RWPE1 (cell line): ENCODE measurements at regions not wholly inside any gene's neighbourhood (a gene's known extent, or its start where the extent isn't known, plus 50 kb on each side); places are given as distances from the start of the nearest gene placed in this dataset.
"Not testable (repeated sequence)": the region's sequence is repeated elsewhere in the genome, so short reads cannot be mapped to it uniquely, and the experiment has no call there.

Experiments
- CTCF ChIA-PET: fragments of 350-600 bp; sonication (Branson Sonifier 250); formaldehyde crosslinking; extraction: SDS; loops from one replicate; lab custom pipeline; 2021; lab: Yijun Ruan, JAX
- POLR2A ChIA-PET: fragments of 400-600 bp; formaldehyde crosslinking; extraction: SDS; loops from one replicate; lab custom pipeline; 2020; ENCODE audit warnings: antibody characterized with exemption; ENCODE audit not compliant: low non-redundant PET; lab: Yijun Ruan, JAX
- DNase-seq: peaks from one replicate; pipeline ENCODE4 v3.0.0; 2012; ENCODE audit warnings: low spot score
- H3K27ac ChIP-seq: fragments of 450-650 bp; 2 replicates; pipeline ENCODE4 v1.5.1; 2017
- CTCF ChIP-seq: fragments of 450-650 bp; conservative IDR thresholded peaks from 2 replicates; pipeline ENCODE4 v1.5.1; 2017; ENCODE audit warnings: low read depth, mild to moderate bottlenecking

GRCh38 chr2:192536922-192537624, 342.3 kb upstream of the TMEFF2 start:
- POLR2A ChIA-PET = no interaction called here
- CTCF ChIA-PET = no interaction called here
- no peak for DNase-seq
- H3K27ac ChIP-seq = no peak overlapping the region
- TF ChIP-seq CTCF = no peak

- no peak for TF ChIP-seq CTCF
- H3K27ac ChIP-seq = no peak overlapping the region
- ChIA-PET CTCF (no interaction called here), POLR2A (no interaction called here)
- no peak for DNase-seq
Observed at GRCh38 chr2:192535956-192536921, 341.5 kb upstream of the TMEFF2 start.

- DNase-seq = no peak
- CTCF ChIA-PET = no interaction called here
- no peak overlapping the region for H3K27ac ChIP-seq
- TF ChIP-seq CTCF = no peak
- POLR2A ChIA-PET = no interaction called here
Observed at GRCh38 chr2:192534072-192534471, 339.3 kb upstream of the TMEFF2 start.

- CTCF ChIA-PET, H3K27ac ChIP-seq, DNase-seq, POLR2A ChIA-PET: not testable (repeated sequence)
Observed at GRCh38 chr2:192524642-192525251, 330.0 kb upstream of the TMEFF2 start.

- DNase-seq, H3K27ac ChIP-seq, CTCF ChIA-PET, POLR2A ChIA-PET: not testable (repeated sequence)
Observed at GRCh38 chr2:192524214-192524613, 329.5 kb upstream of the TMEFF2 start.

GRCh38 chr2:192515937-192516336, 321.2 kb upstream of the TMEFF2 start:
- no peak overlapping the region for H3K27ac ChIP-seq
- no peak for TF ChIP-seq CTCF
- no peak for DNase-seq
- POLR2A ChIA-PET = no interaction called here
- CTCF ChIA-PET = no interaction called here

GRCh38 chr2:192513575-192513974, 318.8 kb upstream of the TMEFF2 start:
- CTCF ChIA-PET = no interaction called here

GRCh38 chr2:192507836-192508450, 313.2 kb upstream of the TMEFF2 start:
- POLR2A ChIA-PET, DNase-seq, CTCF ChIA-PET, H3K27ac ChIP-seq: not testable (repeated sequence)

More at GRCh38 chr2:192513575-192513974, 318.8 kb upstream of the TMEFF2 start:
- TF ChIP-seq CTCF = no peak
- H3K27ac ChIP-seq = no peak overlapping the region
- no peak for DNase-seq
- POLR2A ChIA-PET = no interaction called here
